Panc1 (cell line): ENCODE measurements at regions not wholly inside any gene's neighbourhood (a gene's known extent, or its start where the extent isn't known, plus 50 kb on each side); places are given as distances from the start of the nearest gene placed in this dataset.

ENCODE experiments used
- ATAC-seq: fragments of 200-7000 bp; cut with Tn5 transposase; 2 replicates; pipeline ENCODE4 v1.9.1; 2020; ENCODE audit warnings: mild to moderate bottlenecking, moderate library complexity
- BruUV-seq: library from RNA; stranded (reverse); fragments of 400-500 nt; replicated peaks from 2 replicates; lab custom pipeline; 2021; lab: Mats Ljungman, UMichigan
- CTCF ChIA-PET: fragments of 300-600 bp; sonication (Branson Sonifier 250); formaldehyde crosslinking; loops from one replicate; lab custom pipeline; 2022; ENCODE audit warnings: antibody characterized with exemption; lab: Charles Lee
- POLR2A ChIA-PET: fragments of 300-600 bp; sonication (Branson Sonifier 250); formaldehyde crosslinking; loops from one replicate; lab custom pipeline; 2022; ENCODE audit warnings: antibody characterized with exemption; lab: Charles Lee
- DNase-seq: peaks from one replicate; pipeline ENCODE4 v3.0.0-alpha.2; 2010; ENCODE audit warnings: low read depth, low spot score
- H3K27ac ChIP-seq: 2 replicates; pipeline ENCODE4 v1.5.1; 2011; ENCODE audit warnings: mild to moderate bottlenecking, low read length, inconsistent platforms
- H3K27me3 ChIP-seq: fragments of 200-500 bp; sonication (Bioruptor generic); 2 replicates; pipeline ENCODE4 v1.6.0; 2014; ENCODE audit warnings: low read length, inconsistent platforms; ENCODE audit not compliant: control insufficient read depth, insufficient read depth
- H3K36me3 ChIP-seq: fragments of 200-500 bp; sonication (Bioruptor generic); 2 replicates; pipeline ENCODE4 v1.5.1; 2014; ENCODE audit warnings: inconsistent platforms, mild to moderate bottlenecking, low read length, moderate library complexity; ENCODE audit not compliant: control insufficient read depth, insufficient read depth
- H3K4me1 ChIP-seq: 2 replicates; pipeline ENCODE4 v1.5.1; 2011; ENCODE audit warnings: inconsistent platforms, mild to moderate bottlenecking, low read length, moderate library complexity; ENCODE audit not compliant: control insufficient read depth, insufficient read depth
- H3K4me3 ChIP-seq, 2 experiments: 2 replicates each; pipeline ENCODE4 v1.5.1; 2011 to 2012; ENCODE audit warnings: low read depth in 2 of 2, low read length in 2 of 2, mild to moderate bottlenecking in 2 of 2, inconsistent platforms in 1 of 2, moderate library complexity in 1 of 2
- H3K9me3 ChIP-seq: fragments of 200-500 bp; sonication (Bioruptor generic); 2 replicates; pipeline ENCODE4 v1.5.1; 2014; ENCODE audit warnings: low read depth, mild to moderate bottlenecking, inconsistent platforms, low read length, moderate library complexity; ENCODE audit not compliant: control insufficient read depth, insufficient read depth
- POLR2AphosphoS5 ChIP-seq: IDR thresholded peaks from 2 replicates; pipeline ENCODE4 v1.6.1; 2012; ENCODE audit warnings: mild to moderate bottlenecking, low read depth, low read length, moderate library complexity
- SIN3A ChIP-seq: IDR thresholded peaks from 2 replicates; pipeline ENCODE4 v1.6.1; 2012; ENCODE audit warnings: low read depth, mild to moderate bottlenecking, low read length, moderate library complexity, borderline replicate concordance; ENCODE audit not compliant: insufficient read depth
- TCF7L2 ChIP-seq: IDR thresholded peaks from 2 replicates; pipeline ENCODE4 v1.6.1; 2011; ENCODE audit warnings: mild to moderate bottlenecking, low read depth, low read length, inconsistent platforms
- in situ Hi-C: cut with HindIII; loops from 2 replicates; pipeline ENCODE4 v1.10.0; 2016; ENCODE audit warnings: low sequenced_read_pairs, low pct_unique_long_range_greater_than_20kb
- intact Hi-C: fragments of 100-400 bp; cut with micrococcal nuclease; formaldehyde crosslinking; loops from one replicate; pipeline ENCODE4 v1.10.0; 2022; ENCODE audit not compliant: unreplicated experiment
- TF ChIP-seq, protein P1 (sequence below): fragments of 450-650 bp; IDR thresholded peaks from 2 replicates; pipeline ENCODE4 v1.5.1; 2017; ENCODE audit warnings: mild to moderate bottlenecking
- TF ChIP-seq, protein P2 (sequence below), 2 experiments: IDR thresholded peaks; 2 replicates each; pipeline ENCODE4 v1.6.1; 2011 to 2012; ENCODE audit warnings: low read depth in 2 of 2, control low read depth in 1 of 2, low read length in 1 of 2, mild to moderate bottlenecking in 1 of 2, moderate library complexity in 1 of 2; ENCODE audit not compliant: insufficient read depth in 1 of 2

DNA sequence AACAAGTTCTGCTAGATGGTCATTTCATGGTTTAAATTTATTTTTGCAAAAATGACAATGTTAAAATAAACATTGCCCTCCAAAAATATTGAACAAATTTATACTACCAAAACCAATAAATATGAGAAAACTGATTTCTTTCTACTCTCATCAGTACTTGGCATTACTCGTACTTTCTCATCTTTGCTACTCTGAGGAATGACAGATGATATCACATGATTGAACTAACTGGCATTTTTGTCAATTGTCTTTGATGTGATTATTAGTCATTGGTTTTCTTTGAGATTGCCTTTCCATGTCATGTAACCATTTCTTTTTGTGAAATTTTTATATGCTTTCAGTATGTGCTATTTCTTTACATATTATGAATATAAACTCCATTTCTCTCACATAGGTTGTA is 167.0 kb upstream of the ITGA4 start:
- Histone ChIP-seq H3K27me3 (no peaks in the 10 kb centered on the region), H3K36me3 (no peaks in the 10 kb centered on the region), H3K4me1 (no peaks in the 10 kb centered on the region), H3K9me3 (no peaks in the 10 kb centered on the region), H3K27ac (no peak overlapping the region), H3K4me3 (no peak overlapping the region)
- CTCF ChIA-PET, result no interaction called here
- intact Hi-C loops, result no loop called here
- POLR2A ChIA-PET, result no interaction called here
- TF ChIP-seq, protein P1, sequence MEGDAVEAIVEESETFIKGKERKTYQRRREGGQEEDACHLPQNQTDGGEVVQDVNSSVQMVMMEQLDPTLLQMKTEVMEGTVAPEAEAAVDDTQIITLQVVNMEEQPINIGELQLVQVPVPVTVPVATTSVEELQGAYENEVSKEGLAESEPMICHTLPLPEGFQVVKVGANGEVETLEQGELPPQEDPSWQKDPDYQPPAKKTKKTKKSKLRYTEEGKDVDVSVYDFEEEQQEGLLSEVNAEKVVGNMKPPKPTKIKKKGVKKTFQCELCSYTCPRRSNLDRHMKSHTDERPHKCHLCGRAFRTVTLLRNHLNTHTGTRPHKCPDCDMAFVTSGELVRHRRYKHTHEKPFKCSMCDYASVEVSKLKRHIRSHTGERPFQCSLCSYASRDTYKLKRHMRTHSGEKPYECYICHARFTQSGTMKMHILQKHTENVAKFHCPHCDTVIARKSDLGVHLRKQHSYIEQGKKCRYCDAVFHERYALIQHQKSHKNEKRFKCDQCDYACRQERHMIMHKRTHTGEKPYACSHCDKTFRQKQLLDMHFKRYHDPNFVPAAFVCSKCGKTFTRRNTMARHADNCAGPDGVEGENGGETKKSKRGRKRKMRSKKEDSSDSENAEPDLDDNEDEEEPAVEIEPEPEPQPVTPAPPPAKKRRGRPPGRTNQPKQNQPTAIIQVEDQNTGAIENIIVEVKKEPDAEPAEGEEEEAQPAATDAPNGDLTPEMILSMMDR, result no peak
- no peak for TF ChIP-seq TCF7L2
- TF ChIP-seq SIN3A, result no peak
- TF ChIP-seq, protein P2, sequence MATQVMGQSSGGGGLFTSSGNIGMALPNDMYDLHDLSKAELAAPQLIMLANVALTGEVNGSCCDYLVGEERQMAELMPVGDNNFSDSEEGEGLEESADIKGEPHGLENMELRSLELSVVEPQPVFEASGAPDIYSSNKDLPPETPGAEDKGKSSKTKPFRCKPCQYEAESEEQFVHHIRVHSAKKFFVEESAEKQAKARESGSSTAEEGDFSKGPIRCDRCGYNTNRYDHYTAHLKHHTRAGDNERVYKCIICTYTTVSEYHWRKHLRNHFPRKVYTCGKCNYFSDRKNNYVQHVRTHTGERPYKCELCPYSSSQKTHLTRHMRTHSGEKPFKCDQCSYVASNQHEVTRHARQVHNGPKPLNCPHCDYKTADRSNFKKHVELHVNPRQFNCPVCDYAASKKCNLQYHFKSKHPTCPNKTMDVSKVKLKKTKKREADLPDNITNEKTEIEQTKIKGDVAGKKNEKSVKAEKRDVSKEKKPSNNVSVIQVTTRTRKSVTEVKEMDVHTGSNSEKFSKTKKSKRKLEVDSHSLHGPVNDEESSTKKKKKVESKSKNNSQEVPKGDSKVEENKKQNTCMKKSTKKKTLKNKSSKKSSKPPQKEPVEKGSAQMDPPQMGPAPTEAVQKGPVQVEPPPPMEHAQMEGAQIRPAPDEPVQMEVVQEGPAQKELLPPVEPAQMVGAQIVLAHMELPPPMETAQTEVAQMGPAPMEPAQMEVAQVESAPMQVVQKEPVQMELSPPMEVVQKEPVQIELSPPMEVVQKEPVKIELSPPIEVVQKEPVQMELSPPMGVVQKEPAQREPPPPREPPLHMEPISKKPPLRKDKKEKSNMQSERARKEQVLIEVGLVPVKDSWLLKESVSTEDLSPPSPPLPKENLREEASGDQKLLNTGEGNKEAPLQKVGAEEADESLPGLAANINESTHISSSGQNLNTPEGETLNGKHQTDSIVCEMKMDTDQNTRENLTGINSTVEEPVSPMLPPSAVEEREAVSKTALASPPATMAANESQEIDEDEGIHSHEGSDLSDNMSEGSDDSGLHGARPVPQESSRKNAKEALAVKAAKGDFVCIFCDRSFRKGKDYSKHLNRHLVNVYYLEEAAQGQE (IDR thresholded peaks at IDR 0.05; ENCODE audit: insufficient read depth in 1 of 2, low read depth in 2 of 2, low read length in 1 of 2), result no peak
- no peak for TF ChIP-seq POLR2AphosphoS5
- ATAC-seq (no peak), DNase-seq (no peak)
- in situ Hi-C loops, result no loop called here
- no TSS peak for BruUV-seq

DNA sequence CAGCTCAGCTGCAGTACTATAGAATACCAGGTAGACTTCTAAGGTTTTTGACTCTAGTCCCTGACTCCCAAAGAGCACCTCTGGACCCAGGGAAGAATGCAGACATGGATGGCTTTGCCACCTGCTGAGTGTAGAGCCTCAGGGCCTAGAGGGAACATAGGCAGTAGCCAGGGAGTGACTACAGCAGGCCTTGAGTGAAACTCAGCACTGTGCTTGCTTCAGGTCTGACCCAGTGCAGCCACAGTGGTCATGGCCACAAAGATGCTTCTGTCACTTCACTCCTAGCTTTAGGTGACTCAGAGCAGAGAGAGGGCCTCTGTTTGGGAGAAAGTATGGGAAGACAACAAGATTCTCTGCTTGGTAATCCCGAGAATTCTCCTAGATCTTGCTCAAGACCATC is 162.2 kb upstream of the ITGA4 start:
- in situ Hi-C loops (no loop called here), intact Hi-C loops (no loop called here)
- Histone ChIP-seq H3K4me1 (no peaks in the 10 kb centered on the region), H3K27ac (no peak overlapping the region), H3K4me3 (no peak overlapping the region), H3K36me3 (no peaks in the 10 kb centered on the region), H3K9me3 (no peaks in the 10 kb centered on the region), H3K27me3 (no peaks in the 10 kb centered on the region)
- no peak for ATAC-seq
- DNase-seq, result no peak
- ChIA-PET CTCF (no interaction called here), POLR2A (no interaction called here)
- TF ChIP-seq POLR2AphosphoS5, result no peak
- no TSS peak for BruUV-seq

DNA sequence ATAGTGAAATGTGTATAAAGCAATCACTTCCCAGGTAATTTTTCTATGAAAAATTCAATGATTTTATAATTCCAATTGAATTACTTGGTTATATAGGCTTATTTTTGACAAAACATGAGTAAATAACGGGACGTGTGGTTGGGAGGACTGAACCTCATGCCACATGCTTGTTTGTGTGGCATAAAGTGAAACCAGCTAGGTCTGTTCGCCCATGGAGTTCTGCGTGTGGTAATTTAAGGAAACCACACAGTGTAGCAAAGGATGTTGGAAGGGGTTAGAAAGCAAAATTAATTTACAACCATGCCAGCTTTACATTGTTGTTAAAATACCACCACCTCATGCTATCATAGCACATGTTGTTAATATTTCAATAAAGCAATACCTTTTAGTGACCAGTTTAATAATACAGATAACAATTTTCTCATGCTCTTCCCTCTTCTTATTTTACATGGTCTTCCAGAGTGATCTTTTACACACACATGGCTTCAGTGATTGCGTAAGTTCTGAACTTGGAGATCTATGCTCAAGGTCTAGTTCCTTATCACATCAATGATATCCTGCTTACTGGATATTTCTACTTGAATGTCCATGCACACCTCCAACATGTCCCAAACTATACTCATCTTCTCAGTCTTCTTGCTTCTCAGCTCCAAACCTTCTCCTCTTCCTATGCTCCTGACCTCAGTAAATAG is 156.4 kb upstream of the ITGA4 start:
- ATAC-seq (no peak), DNase-seq (no peak)
- in situ Hi-C loops, result no loop called here
- BruUV-seq, result no TSS peak
- Histone ChIP-seq H3K9me3 (no peaks in the 10 kb centered on the region), H3K27ac (no peak overlapping the region), H3K4me1 (no peaks in the 10 kb centered on the region), H3K4me3 (no peak overlapping the region), H3K36me3 (no peaks in the 10 kb centered on the region), H3K27me3 (no peaks in the 10 kb centered on the region)
- POLR2A ChIA-PET, result no interaction called here
- TF ChIP-seq TCF7L2 (no peak), POLR2AphosphoS5 (no peak)
- TF ChIP-seq, protein P2 (IDR thresholded peaks at IDR 0.05; ENCODE audit: insufficient read depth in 1 of 2, low read depth in 2 of 2, low read length in 1 of 2), result no peak
- TF ChIP-seq, protein P1, result no peak
- CTCF ChIA-PET, result no interaction called here
- intact Hi-C loops, result no loop called here
